Stimulated activated CD8-positive, alpha-beta memory T cell treated with anti-CD3 and anti-CD28 coated beads, Interleukin-15, amount 100 ng/mL, for 1 hour (primary cell): ENCODE measurements at regions not wholly inside any gene's neighbourhood (a gene's known extent, or its start where the extent isn't known, plus 50 kb on each side); places are given as distances from the start of the nearest gene placed in this dataset.
A peak's percentile ranks its signal among the peaks of the same experiment; 100 is the strongest.

Experiments used
- DNase-seq: peaks from one replicate; pipeline ENCODE4 v3.0.0-alpha.2; 2020; ENCODE audit warnings: low read depth

GRCh38 chr5:173781816-173782670 lies 106.1 kb upstream of the CPEB4 start:
- DNase-seq: peak; percentile 25

DNA sequence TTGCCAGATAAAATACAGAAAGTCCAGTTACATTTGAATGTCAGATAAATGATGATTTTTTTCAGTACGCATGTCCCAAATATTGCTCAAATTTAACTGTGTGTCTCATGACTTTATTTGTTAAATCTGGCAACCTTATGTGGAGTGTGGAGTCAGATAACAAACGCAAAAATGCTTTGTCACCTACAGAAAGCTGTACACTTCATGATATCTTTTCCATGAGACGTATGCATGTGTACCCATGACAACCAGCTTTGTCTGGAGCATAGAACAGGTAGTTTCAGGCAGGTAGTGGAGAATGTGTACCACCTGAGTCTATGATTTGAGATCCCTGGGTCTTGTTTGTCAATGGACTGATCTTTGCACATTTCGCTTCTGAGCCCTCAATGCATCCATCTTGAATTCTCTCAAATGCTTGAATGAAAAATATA lies 105.5 kb upstream of the CPEB4 start:
- no peak for DNase-seq

DNA sequence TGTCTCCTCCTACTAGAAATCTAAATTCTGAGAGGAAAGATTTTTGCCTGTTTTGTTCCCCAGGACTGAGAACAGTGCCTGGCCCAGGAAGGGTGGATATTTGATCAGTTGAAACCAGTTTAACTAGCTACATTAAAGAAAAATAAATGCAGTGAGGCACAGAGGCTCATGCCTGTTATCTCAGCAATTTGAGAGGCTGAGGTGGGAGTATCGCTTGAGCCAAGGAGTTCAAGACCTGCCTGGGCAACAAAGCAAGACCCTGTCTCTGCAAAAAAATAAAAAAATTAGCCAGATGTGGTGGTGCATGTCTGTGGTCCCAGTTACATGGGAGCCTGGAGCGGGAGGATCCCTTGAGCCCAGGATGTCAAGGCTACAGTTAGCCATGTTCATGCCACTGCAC lies 104.8 kb upstream of the CPEB4 start:
- DNase-seq: no peak

DNA sequence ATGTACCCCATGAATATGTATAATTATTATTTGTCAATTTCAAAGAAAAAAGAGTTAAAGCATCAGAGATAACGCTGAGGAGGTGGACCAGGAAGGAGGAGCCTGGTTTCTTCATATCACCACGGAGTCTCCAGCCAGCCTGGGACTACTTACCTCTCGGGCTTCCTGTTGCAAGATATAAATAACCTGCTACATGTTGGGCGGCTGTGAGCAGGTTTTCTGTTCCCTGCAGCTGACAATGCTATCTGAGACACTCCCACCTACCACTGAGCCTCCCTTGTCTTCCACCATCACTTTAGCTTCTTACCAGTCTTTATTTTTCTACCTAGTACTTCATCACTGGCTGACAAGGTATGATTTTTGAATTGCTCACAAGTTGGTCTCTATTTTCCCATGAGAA lies 102.7 kb upstream of the CPEB4 start:
- DNase-seq: no peak

- DNase-seq: no peak
These were observed 102.3 kb upstream of the CPEB4 start for GRCh38 chr5:173785866-173786265.

GRCh38 chr5:173786286-173787187 lies 101.6 kb upstream of the CPEB4 start:
- no peak for DNase-seq

- no peak for DNase-seq
These were observed 98.9 kb upstream of the CPEB4 start for GRCh38 chr5:173789031-173789920.

GRCh38 chr5:173790177-173790719 lies 97.9 kb upstream of the CPEB4 start:
- DNase-seq: no peak

DNA sequence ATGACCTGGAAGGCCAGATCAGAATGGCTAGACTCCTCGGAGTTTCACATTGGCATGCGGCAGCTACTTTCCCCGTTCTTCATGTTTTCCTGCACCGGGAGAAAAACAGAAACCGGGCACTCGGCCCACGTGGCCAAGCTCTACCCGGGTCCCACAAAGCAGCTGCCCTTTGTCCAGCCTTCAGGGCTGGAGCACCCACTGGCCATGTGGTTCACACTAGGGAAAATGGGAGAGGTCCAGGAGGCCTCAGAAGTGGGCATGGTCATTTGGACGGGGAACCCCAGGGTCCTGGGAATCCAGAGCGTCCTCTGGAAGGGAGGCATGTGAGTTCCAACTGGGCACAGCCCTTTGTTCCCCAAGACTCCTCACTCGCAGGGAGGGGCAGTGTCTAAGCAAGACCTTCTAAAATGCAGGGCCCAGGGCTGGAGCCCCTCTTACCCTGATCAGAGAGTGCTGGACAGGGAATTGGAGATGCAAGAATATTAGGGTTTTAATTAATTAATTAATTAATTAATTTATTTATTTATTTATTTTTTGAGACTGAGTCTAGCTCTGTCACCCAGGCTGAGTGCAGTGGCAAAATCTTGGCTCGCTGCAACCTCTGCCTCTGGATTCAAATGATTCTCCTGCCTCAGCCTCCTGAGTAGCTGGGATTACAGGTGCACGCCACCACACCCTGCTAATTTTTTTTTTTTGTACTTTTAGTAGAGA lies 97.2 kb upstream of the CPEB4 start:
- DNase-seq: no peak

DNA sequence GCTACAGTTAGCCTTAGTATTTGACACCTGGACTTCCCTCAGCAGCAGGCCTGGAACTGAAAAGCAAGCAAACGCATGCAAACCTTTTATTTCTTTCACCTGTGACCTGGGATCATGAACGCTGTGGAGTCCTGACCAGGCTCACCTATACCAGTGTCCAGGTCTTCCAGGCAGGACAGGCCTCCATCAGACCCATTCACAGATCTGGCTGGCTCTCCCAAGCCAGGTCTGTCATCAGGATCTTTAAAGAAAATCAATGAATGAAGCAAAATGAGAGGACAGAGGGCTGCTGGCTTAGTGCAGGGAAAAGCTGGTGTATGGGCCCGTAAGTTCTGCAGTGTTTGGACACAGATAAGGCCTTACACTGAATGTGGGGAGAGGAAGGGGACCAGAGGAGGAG lies 96.3 kb upstream of the CPEB4 start:
- no peak for DNase-seq

DNA sequence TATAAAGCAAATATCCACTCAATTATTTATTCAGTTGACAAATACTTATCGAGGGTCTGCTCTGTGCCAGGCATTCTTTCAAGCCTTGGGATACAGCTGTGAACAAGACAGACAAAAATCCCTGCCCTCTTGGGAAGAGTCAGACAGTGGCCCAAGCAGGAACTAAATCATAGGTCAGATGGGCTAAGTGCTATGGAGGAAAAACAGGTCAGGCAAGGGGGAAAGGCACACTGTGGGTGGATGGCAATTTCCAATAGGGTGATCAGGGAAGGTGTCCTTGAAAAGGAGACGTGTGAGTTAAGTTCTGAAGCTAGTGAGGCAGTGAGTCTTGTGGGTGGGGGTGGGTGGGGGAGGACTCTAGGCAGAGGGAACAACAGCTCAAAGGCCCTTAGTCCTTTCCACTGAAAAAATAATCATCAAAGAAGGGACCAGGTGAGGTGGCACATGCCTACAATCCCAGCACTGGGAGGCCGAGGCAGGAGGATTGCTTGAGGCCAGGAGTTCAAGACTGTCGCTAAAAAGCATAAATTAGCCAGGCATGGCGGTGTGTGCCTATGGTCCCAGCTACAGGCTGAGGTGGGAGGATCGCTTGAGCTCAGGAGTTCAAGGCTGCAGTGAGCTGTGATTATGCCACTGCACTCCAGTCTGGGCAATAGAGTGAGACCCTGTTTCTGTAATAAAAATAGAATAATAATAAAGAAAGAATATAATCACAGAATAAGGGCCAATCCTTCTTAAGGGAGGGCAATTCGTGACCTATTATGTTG lies 95.2 kb upstream of the CPEB4 start:
- no peak for DNase-seq

- DNase-seq: no peak
These were observed 94.3 kb upstream of the CPEB4 start for GRCh38 chr5:173793648-173794548.

- DNase-seq: no peak
These were observed 93.2 kb upstream of the CPEB4 start for GRCh38 chr5:173794901-173795416.

- no peak for DNase-seq
These were observed 92.5 kb upstream of the CPEB4 start for GRCh38 chr5:173795601-173796000.

GRCh38 chr5:173796721-173797495 lies 91.2 kb upstream of the CPEB4 start:
- no peak for DNase-seq

DNA sequence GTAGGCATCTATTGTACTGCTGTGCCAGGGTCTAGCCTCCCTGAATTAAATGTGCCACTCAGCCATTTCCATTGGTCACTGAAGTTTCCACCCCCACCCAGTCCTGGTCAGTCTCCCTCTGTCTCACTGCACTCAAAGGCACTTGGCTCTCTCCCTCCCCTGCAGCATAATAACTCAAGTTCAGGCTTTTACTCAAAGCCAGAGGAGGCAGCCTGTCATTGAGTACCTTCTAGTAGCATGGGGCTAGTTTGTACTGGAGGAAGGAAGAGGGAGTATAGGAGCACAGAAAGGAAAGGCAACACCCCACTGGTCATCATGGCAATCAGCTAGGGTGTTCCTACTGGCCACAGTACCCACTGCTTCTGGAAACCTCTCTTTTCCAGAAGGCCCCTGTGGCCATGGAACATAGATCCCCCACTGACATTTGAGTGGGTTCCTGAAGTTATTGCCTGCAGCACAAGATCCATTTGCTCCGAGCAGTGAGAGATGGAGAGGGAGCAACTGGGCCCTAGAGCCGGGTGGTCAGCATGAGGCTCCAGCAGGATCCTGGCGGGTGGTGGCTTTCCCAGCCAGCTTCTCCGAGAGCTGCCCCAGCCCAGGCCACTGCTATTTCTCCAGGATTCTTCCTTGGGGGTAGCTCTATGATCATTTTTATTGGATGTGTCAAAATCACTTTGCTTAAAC lies 89.9 kb upstream of the CPEB4 start:
- no peak for DNase-seq

- no peak for DNase-seq
These were observed 87.8 kb upstream of the CPEB4 start for GRCh38 chr5:173800340-173800739.

GRCh38 chr5:173801006-173801405 lies 87.1 kb upstream of the CPEB4 start:
- no peak for DNase-seq
